Calu3 (cell line): ENCODE measurements at regions not wholly inside any gene's neighbourhood (a gene's known extent, or its start where the extent isn't known, plus 50 kb on each side); places are given as distances from the start of the nearest gene placed in this dataset.

Experiments used
- BruUV-seq: library from RNA; stranded (reverse); fragments of 400-500 nt; replicated peaks from 2 replicates; lab custom pipeline; 2021; lab: Mats Ljungman, UMichigan
- CTCF ChIA-PET: fragments of 300-600 bp; sonication (Branson Sonifier 250); formaldehyde crosslinking; loops from one replicate; lab custom pipeline; 2022; ENCODE audit warnings: antibody characterized with exemption; lab: Charles Lee
- DNase-seq: peaks from one replicate; pipeline ENCODE4 v3.0.0; 2022
- H3K27ac Mint-ChIP-seq: one replicate; pipeline ENCODE4 v1.8.0; 2022; ENCODE audit warnings: mixed read lengths; ENCODE audit not compliant: unreplicated experiment
- H3K27me3 Mint-ChIP-seq: one replicate; pipeline ENCODE4 v1.8.0; 2022; ENCODE audit warnings: mixed read lengths; ENCODE audit not compliant: unreplicated experiment
- H3K36me3 Mint-ChIP-seq: one replicate; pipeline ENCODE4 v1.8.0; 2022; ENCODE audit warnings: mild to moderate bottlenecking, moderate library complexity, mixed read lengths; ENCODE audit not compliant: insufficient read depth, unreplicated experiment
- H3K4me1 Mint-ChIP-seq: one replicate; pipeline ENCODE4 v1.8.0; 2022; ENCODE audit warnings: mild to moderate bottlenecking, low read depth, mixed read lengths; ENCODE audit not compliant: unreplicated experiment
- H3K4me3 Mint-ChIP-seq: one replicate; pipeline ENCODE4 v1.8.0; 2022; ENCODE audit warnings: mild to moderate bottlenecking, low read depth, moderate library complexity, mixed read lengths; ENCODE audit not compliant: unreplicated experiment
- H3K9me3 Mint-ChIP-seq: one replicate; pipeline ENCODE4 v1.8.0; 2022; ENCODE audit warnings: low read depth, mixed read lengths; ENCODE audit not compliant: unreplicated experiment
- intact Hi-C: fragments of 100-400 bp; cut with micrococcal nuclease; formaldehyde crosslinking; loops from one replicate; pipeline ENCODE4 v1.10.0; 2022; ENCODE audit not compliant: unreplicated experiment
- TF ChIP-seq, protein P1 (sequence below): fragments of 200-600 bp; IDR thresholded peaks from one replicate; pipeline ENCODE4 v1.8.0; 2022; ENCODE audit warnings: antibody characterized with exemption; ENCODE audit not compliant: unreplicated experiment

DNA sequence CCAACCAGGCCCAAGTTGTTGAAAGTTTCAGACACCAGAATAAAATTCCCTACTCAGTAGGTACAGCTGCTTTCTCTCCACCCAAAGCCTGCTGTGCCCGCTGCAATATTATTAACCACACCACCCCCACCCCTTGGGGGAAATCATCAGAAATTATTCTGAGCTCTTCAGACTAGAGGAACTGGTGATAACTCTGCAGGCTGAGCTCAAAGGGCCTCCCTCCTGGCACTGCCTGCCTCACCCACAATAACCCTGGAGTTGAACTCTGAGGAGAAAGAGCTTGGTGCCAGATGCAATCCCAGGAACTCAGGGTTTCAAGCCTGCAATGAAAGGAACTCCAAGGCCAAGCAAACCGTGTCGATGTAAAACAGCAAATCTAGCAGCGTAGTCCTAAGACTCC is 381.7 kb upstream of the ZNF507 start:
- Mint-ChIP-seq H3K27ac (no peak overlapping the region), H3K27me3 (no peaks in the 10 kb centered on the region), H3K36me3 (no peaks in the 10 kb centered on the region), H3K4me1 (no peaks in the 10 kb centered on the region), H3K9me3 (peaks cover 14% of the 10 kb centered on the region), H3K4me3 (no peak overlapping the region)
- DNase-seq, result no peak
- intact Hi-C loops, result no loop called here
- CTCF ChIA-PET, result interaction anchor here (0.6 kb wide), 1 partner anchor 1418 kb away, joined by 6 read pairs; no protein-coding TSS in a partner anchor
- BruUV-seq, result no TSS peak
- TF ChIP-seq, protein P1, sequence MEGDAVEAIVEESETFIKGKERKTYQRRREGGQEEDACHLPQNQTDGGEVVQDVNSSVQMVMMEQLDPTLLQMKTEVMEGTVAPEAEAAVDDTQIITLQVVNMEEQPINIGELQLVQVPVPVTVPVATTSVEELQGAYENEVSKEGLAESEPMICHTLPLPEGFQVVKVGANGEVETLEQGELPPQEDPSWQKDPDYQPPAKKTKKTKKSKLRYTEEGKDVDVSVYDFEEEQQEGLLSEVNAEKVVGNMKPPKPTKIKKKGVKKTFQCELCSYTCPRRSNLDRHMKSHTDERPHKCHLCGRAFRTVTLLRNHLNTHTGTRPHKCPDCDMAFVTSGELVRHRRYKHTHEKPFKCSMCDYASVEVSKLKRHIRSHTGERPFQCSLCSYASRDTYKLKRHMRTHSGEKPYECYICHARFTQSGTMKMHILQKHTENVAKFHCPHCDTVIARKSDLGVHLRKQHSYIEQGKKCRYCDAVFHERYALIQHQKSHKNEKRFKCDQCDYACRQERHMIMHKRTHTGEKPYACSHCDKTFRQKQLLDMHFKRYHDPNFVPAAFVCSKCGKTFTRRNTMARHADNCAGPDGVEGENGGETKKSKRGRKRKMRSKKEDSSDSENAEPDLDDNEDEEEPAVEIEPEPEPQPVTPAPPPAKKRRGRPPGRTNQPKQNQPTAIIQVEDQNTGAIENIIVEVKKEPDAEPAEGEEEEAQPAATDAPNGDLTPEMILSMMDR, result no peak

DNA sequence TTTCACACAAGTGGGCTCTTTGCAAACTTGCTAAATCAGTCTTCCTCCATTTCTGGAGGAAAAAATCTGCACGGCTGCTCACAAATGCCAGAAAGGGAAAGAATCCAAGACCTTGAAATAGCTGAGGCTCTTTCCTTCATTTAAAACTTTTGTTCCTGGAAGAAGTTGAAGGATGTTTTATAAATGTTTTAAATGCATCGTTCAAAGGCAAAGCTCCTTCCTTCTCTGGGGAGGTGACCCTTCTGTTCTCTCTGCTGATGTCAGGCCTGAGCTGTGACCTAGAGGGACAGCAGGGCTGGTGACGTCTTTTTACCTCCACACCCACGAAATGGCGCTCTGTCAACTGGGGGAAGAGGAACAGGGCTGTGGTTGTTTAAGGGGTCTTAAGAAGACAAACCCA is 376.4 kb upstream of the ZNF507 start:
- Mint-ChIP-seq H3K27ac (no peak overlapping the region), H3K36me3 (no peaks in the 10 kb centered on the region), H3K4me3 (no peak overlapping the region), H3K9me3 (peaks cover 13% of the 10 kb centered on the region), H3K27me3 (no peaks in the 10 kb centered on the region), H3K4me1 (no peaks in the 10 kb centered on the region)
- TF ChIP-seq, protein P1, result no peak
- intact Hi-C loops, result no loop called here
- BruUV-seq, result no TSS peak
- no peak for DNase-seq
- CTCF ChIA-PET, result no interaction called here

DNA sequence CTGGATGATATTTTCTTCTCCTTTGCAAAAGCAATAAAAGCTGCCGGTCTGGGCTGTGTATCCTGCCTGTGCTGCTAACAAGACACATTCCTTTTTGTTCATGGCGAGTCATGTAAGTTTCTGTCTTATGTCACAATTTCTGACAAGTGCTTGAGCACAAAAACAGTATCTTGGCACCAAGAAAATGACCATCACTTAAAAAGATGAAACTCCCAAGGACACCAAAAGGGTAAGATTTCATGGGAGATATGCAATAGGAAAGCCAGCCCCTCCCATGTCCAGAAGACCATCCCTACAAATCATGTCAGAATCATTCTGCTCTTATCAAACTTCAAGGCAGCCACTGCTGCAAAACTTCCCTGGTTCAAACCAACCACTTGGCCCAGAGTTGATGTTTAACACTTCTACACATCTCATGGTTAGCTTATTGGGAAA is 375.4 kb upstream of the ZNF507 start:
- H3K27ac Mint-ChIP-seq, result no peak overlapping the region
- no peak overlapping the region for H3K4me3 Mint-ChIP-seq
- TF ChIP-seq, protein P1, result no peak
- BruUV-seq, result no TSS peak
- H3K27me3 Mint-ChIP-seq, result no peaks in the 10 kb centered on the region
- intact Hi-C loops, result no loop called here
- no peaks in the 10 kb centered on the region for H3K4me1 Mint-ChIP-seq
- no peaks in the 10 kb centered on the region for H3K36me3 Mint-ChIP-seq
- H3K9me3 Mint-ChIP-seq, result peaks cover 19% of the 10 kb centered on the region
- DNase-seq, result no peak
- CTCF ChIA-PET, result no interaction called here

DNA sequence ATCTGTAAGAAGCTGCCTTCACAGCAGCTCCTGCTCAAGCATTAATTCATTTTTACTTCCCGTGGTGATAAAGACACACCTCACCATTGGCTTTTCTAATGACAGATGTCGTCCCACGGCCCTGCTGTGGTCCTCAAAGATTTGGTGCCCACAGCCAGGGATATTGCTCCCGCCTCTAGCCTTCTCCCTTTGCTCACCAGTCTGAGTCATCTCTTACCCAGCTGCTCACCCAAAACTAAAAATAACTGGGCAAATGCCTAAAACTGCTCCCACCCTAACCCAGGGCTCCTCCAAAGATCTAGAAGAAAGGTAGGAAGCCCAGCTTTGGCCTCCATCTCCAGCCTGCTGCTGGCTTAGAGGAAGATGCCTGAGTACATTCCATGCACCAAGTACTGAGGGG is 371.1 kb upstream of the ZNF507 start:
- CTCF ChIA-PET, result no interaction called here
- intact Hi-C loops, result no loop called here
- Mint-ChIP-seq H3K4me1 (no peaks in the 10 kb centered on the region), H3K27ac (no peak overlapping the region), H3K9me3 (peaks cover 31% of the 10 kb centered on the region), H3K4me3 (no peak overlapping the region), H3K36me3 (no peaks in the 10 kb centered on the region), H3K27me3 (no peaks in the 10 kb centered on the region)
- BruUV-seq, result no TSS peak
- no peak for DNase-seq
- TF ChIP-seq, protein P1, result no peak
